H1 (cell line): ENCODE measurements at regions not wholly inside any gene's neighbourhood (a gene's known extent, or its start where the extent isn't known, plus 50 kb on each side); places are given as distances from the start of the nearest gene placed in this dataset.

Experiments used
- CTCF ChIA-PET: fragments of 300-600 bp; sonication (Branson Sonifier 250); formaldehyde crosslinking; loops from one replicate; lab custom pipeline; 2021; ENCODE audit not compliant: partially characterized antibody; lab: Charles Lee
- POLR2A ChIA-PET: fragments of 300-600 bp; sonication (Branson Sonifier 250); formaldehyde crosslinking; loops from one replicate; lab custom pipeline; 2021; ENCODE audit warnings: inconsistent platforms; ENCODE audit not compliant: partially characterized antibody; lab: Charles Lee
- DNase-seq, 2 experiments: peaks; one replicate each; pipeline versions ENCODE4 v3.0.0 to v3.0.0-alpha.2; 2010 to 2022; ENCODE audit warnings: low spot score in 2 of 2, low read depth in 1 of 2, mixed read lengths in 1 of 2
- FAIRE-seq: peaks from 2 replicates; lab custom pipeline; 2011; peaks lifted over from hg19 to GRCh38; lab: Jason Lieb, UNC
- H2AFZ ChIP-seq: 2 replicates; pipeline ENCODE4 v1.8.1; 2012; ENCODE audit warnings: low read length, inconsistent platforms
- H2AK5ac ChIP-seq: 2 replicates; pipeline ENCODE4 v1.6.1; 2013; ENCODE audit warnings: low read depth, low read length
- H2BK120ac ChIP-seq: replicated peaks from 2 replicates; pipeline ENCODE3; 2013; ENCODE audit warnings: low read depth, low read length, inconsistent platforms
- H2BK12ac ChIP-seq: 2 replicates; pipeline ENCODE4 v1.6.1; 2013; ENCODE audit warnings: low read depth, low read length
- H2BK15ac ChIP-seq: 2 replicates; pipeline ENCODE4 v1.6.1; 2013; ENCODE audit warnings: low read length
- H2BK20ac ChIP-seq: 2 replicates; pipeline ENCODE4 v1.6.1; 2013; ENCODE audit warnings: low read length
- H2BK5ac ChIP-seq: 2 replicates; pipeline ENCODE4 v1.6.1; 2013; ENCODE audit warnings: low read depth, low read length
- H3K14ac ChIP-seq: 2 replicates; pipeline ENCODE4 v1.6.1; 2013; ENCODE audit warnings: inconsistent platforms; ENCODE audit not compliant: insufficient read length
- H3K18ac ChIP-seq: 2 replicates; pipeline ENCODE4 v1.6.1; 2013; ENCODE audit warnings: low read length; ENCODE audit errors: extremely low read depth
- H3K23ac ChIP-seq: 2 replicates; pipeline ENCODE4 v1.6.1; 2013; ENCODE audit warnings: inconsistent platforms; ENCODE audit not compliant: insufficient read length
- H3K23me2 ChIP-seq: 2 replicates; pipeline ENCODE4 v1.6.1; 2013; ENCODE audit warnings: low read depth, low read length
- H3K27ac ChIP-seq: 2 replicates; pipeline ENCODE4 v1.6.1; 2011; ENCODE audit warnings: low read depth, low read length, inconsistent platforms
- H3K27me3 ChIP-seq, 4 experiments: replicated peaks in 1 of 4; 1 replicate in 1 of 4; 2 replicates in 3 of 4; pipeline versions ENCODE4 v1.6.1 to v1.8.1; 2011 to 2013; ENCODE audit warnings: low read length in 3 of 4, mild to moderate bottlenecking in 3 of 4, inconsistent platforms in 2 of 4, mixed read lengths in 2 of 4, moderate library complexity in 1 of 4; ENCODE audit not compliant: control insufficient read depth in 3 of 4, insufficient read depth in 3 of 4; ENCODE audit errors: extremely low read depth in 1 of 4
- H3K36me3 ChIP-seq, 4 experiments: 2 replicates each; pipeline versions ENCODE4 v1.6.1 to v1.8.1; 2011 to 2013; ENCODE audit warnings: mild to moderate bottlenecking in 4 of 4, low read length in 3 of 4, moderate library complexity in 2 of 4, control low read depth in 1 of 4, inconsistent platforms in 1 of 4; ENCODE audit not compliant: insufficient read depth in 4 of 4, control insufficient read depth in 2 of 4
- H3K4ac ChIP-seq: replicated peaks from 2 replicates; pipeline ENCODE3; 2013; ENCODE audit warnings: low read length, low read depth, mixed read lengths, inconsistent platforms; ENCODE audit not compliant: insufficient read length
- H3K4me1 ChIP-seq, 4 experiments: replicated peaks in 1 of 4; 1 replicate in 1 of 4; 2 replicates in 3 of 4; pipeline versions ENCODE4 v1.6.1 to v1.8.1; 2011 to 2013; ENCODE audit warnings: low read length in 3 of 4, inconsistent platforms in 2 of 4, mixed read lengths in 1 of 4; ENCODE audit not compliant: insufficient read depth in 4 of 4, control insufficient read depth in 3 of 4
- H3K4me2 ChIP-seq, 2 experiments: 2 replicates each; pipeline versions ENCODE4 v1.6.1 to v1.8.1; 2011 to 2013; ENCODE audit warnings: low read depth in 2 of 2, low read length in 2 of 2, control low read depth in 1 of 2, inconsistent platforms in 1 of 2, mild to moderate bottlenecking in 1 of 2; ENCODE audit not compliant: insufficient read depth in 1 of 2
- H3K4me3 ChIP-seq, 4 experiments: fragments of 200-600, 300-600 bp in 1 of 4; sonication (generic), shearing (Covaris generic), sonication (Bioruptor Twin) in 1 of 4; 2 replicates each; pipeline versions ENCODE4 v1.5.1 to v1.8.1; 2011 to 2016; ENCODE audit warnings: low read length in 4 of 4, low read depth in 3 of 4, control low read depth in 2 of 4, inconsistent platforms in 2 of 4, mild to moderate bottlenecking in 2 of 4, mixed read lengths in 1 of 4, moderate library complexity in 1 of 4; ENCODE audit not compliant: insufficient read depth in 2 of 4; ENCODE audit errors: extremely low read depth in 1 of 4
- H3K56ac ChIP-seq: replicated peaks from 2 replicates; pipeline ENCODE3; 2013; ENCODE audit warnings: low read depth, mild to moderate bottlenecking, mixed read lengths, low read length, inconsistent platforms; ENCODE audit not compliant: insufficient read length
- H3K79me1 ChIP-seq: 2 replicates; pipeline ENCODE4 v1.6.1; 2013; ENCODE audit warnings: low read depth, low read length, control low read depth
- H3K79me2 ChIP-seq, 2 experiments: 2 replicates each; pipeline versions ENCODE4 v1.6.1 to v1.8.1; 2012 to 2013; ENCODE audit warnings: low read length in 2 of 2, mild to moderate bottlenecking in 2 of 2, inconsistent platforms in 1 of 2; ENCODE audit not compliant: insufficient read depth in 2 of 2, control insufficient read depth in 1 of 2
- H3K9ac ChIP-seq, 4 experiments: replicated peaks in 1 of 4; 1 replicate in 1 of 4; 2 replicates in 3 of 4; pipeline versions ENCODE4 v1.6.1 to v1.8.1; 2011 to 2013; ENCODE audit warnings: low read depth in 3 of 4, low read length in 3 of 4, control low read depth in 2 of 4, mild to moderate bottlenecking in 2 of 4, moderate library complexity in 2 of 4, inconsistent platforms in 1 of 4; ENCODE audit errors: extremely low read depth in 1 of 4
- H3K9me3 ChIP-seq, 2 experiments: 2 replicates each; pipeline versions ENCODE4 v1.6.1 to v1.8.1; 2012 to 2013; ENCODE audit warnings: mild to moderate bottlenecking in 2 of 2, moderate library complexity in 2 of 2, control low read depth in 1 of 2, inconsistent platforms in 1 of 2, low read depth in 1 of 2, low read length in 1 of 2, mixed read lengths in 1 of 2; ENCODE audit not compliant: insufficient read depth in 2 of 2
- H4K20me1 ChIP-seq, 2 experiments: replicated peaks in 1 of 2; 2 replicates each; pipeline versions ENCODE3 to v1.8.1; 2011 to 2013; ENCODE audit warnings: inconsistent platforms in 2 of 2, low read length in 2 of 2, mild to moderate bottlenecking in 1 of 2; ENCODE audit not compliant: insufficient read depth in 2 of 2, control insufficient read depth in 1 of 2
- H4K5ac ChIP-seq: 2 replicates; pipeline ENCODE4 v1.6.1; 2013; ENCODE audit warnings: low read length, low read depth, mixed read lengths, inconsistent platforms; ENCODE audit not compliant: insufficient read length
- H4K8ac ChIP-seq: 2 replicates; pipeline ENCODE4 v1.8.0; 2013; ENCODE audit warnings: mild to moderate bottlenecking, moderate library complexity, low read length, inconsistent platforms; ENCODE audit not compliant: insufficient read depth; ENCODE audit errors: extremely low read depth
- H4K91ac ChIP-seq: replicated peaks from 2 replicates; pipeline ENCODE3; 2013; ENCODE audit warnings: low read length, mixed read lengths, inconsistent platforms; ENCODE audit not compliant: insufficient read length
- CHD2 ChIP-seq: IDR thresholded peaks from 2 replicates; pipeline ENCODE4 v1.6.1; 2012; ENCODE audit warnings: low read length, improper control_type of control experiment
- KDM1A ChIP-seq: fragments of 200-600, 300-600 bp; sonication (generic); IDR thresholded peaks from 2 replicates; pipeline ENCODE4 v1.7.1; 2016; ENCODE audit warnings: mild to moderate bottlenecking, low read length, borderline replicate concordance
- RAD21 ChIP-seq, 2 experiments: IDR thresholded peaks in 1 of 2; conservative IDR thresholded peaks in 1 of 2; 2 replicates each; pipeline ENCODE4 v1.6.1; 2011; ENCODE audit warnings: low read depth in 2 of 2, low read length in 2 of 2, improper control_type of control experiment in 1 of 2, inconsistent platforms in 1 of 2, mild to moderate bottlenecking in 1 of 2, moderate library complexity in 1 of 2
- RBBP5 ChIP-seq: IDR thresholded peaks from 2 replicates; pipeline ENCODE4 v1.7.1; 2012; ENCODE audit warnings: low read depth, mild to moderate bottlenecking, inconsistent platforms, low read length, moderate library complexity, borderline replicate concordance
- SIRT6 ChIP-seq: IDR thresholded peaks from one replicate; pipeline ENCODE4 v1.7.1; 2012; ENCODE audit warnings: low read length, inconsistent platforms
- SP4 ChIP-seq: IDR thresholded peaks from 2 replicates; pipeline ENCODE4 v1.6.1; 2012; ENCODE audit warnings: low read length, inconsistent platforms
- SRF ChIP-seq: IDR thresholded peaks from 2 replicates; pipeline ENCODE4 v1.6.1; 2011; ENCODE audit warnings: mild to moderate bottlenecking, low read depth, low read length, moderate library complexity
- TBP ChIP-seq: IDR thresholded peaks from 2 replicates; pipeline ENCODE4 v1.6.1; 2011; ENCODE audit warnings: low read depth, low read length, improper control_type of control experiment
- TCF12 ChIP-seq: IDR thresholded peaks from 2 replicates; pipeline ENCODE4 v1.6.1; 2011; ENCODE audit warnings: low read depth, mild to moderate bottlenecking, low read length
- USF2 ChIP-seq: IDR thresholded peaks from 2 replicates; pipeline ENCODE4 v1.6.1; 2011; ENCODE audit warnings: low read length, improper control_type of control experiment
- WGBS, 2 experiments: shearing (Covaris generic) in 1 of 2; methylation state at CpG; one replicate each; pipeline versions ENCODE4 v1.1.6 to v1.1.7; 2013 to 2015; ENCODE audit warnings: low lambda C conversion rate in 2 of 2, mixed read lengths in 2 of 2, inconsistent platforms in 1 of 2, low coverage in 1 of 2, missing lambda C conversion rate in 1 of 2; ENCODE audit not compliant: insufficient replicate concordance in 2 of 2, insufficient coverage in 1 of 2, insufficient read length in 1 of 2; ENCODE audit errors: extremely low coverage in 1 of 2, missing lambda C conversion rate in 1 of 2; 5-methylcytosine and 5-hydroxymethylcytosine counted together

- Histone ChIP-seq H3K4me3 (no peak overlapping the region), H2BK15ac (no peak overlapping the region)
Observed at GRCh38 chr9:11235061-11235460, 622.3 kb upstream of the PTPRD start.

More at GRCh38 chr9:11235061-11235460, 622.3 kb upstream of the PTPRD start:
- Histone ChIP-seq H3K27ac (no peak overlapping the region), H4K5ac (no peak overlapping the region), H3K23ac (no peak overlapping the region), H3K9ac (no peak overlapping the region), H3K14ac (no peak overlapping the region), H2BK5ac (no peak overlapping the region), H2AFZ (no peak overlapping the region), H3K79me2 (no peaks in the 10 kb centered on the region), H3K56ac (no peak overlapping the region), H3K23me2 (no peaks in the 10 kb centered on the region), H3K9me3 (no peaks in the 10 kb centered on the region), H3K4me2 (no peak overlapping the region), H4K8ac (no peak overlapping the region), H2BK120ac (no peak overlapping the region), H3K4ac (no peak overlapping the region), H3K18ac (no peak overlapping the region), H2BK20ac (no peak overlapping the region), H4K20me1 (no peaks in the 10 kb centered on the region), H2BK12ac (no peak overlapping the region), H4K91ac (no peak overlapping the region), H2AK5ac (no peak overlapping the region), H3K79me1 (no peaks in the 10 kb centered on the region), H3K27me3 (no peaks in the 10 kb centered on the region), H3K4me1 (no peaks in the 10 kb centered on the region), H3K36me3 (no peaks in the 10 kb centered on the region)
- FAIRE-seq, result no peak
- POLR2A ChIA-PET, result no interaction called here
- CTCF ChIA-PET, result no interaction called here
- TF ChIP-seq SP4 (no peak), RBBP5 (no peak), SRF (no peak), KDM1A (no peak), TCF12 (no peak), RAD21 (IDR thresholded peaks at IDR 0.05 in 1 of 2, conservative IDR thresholded peaks at IDR 0.05 in 1 of 2; ENCODE audit: low read depth in 2 of 2, low read length in 2 of 2) (no peak), USF2 (no peak), CHD2 (no peak), SIRT6 (no peak), TBP (no peak)
- WGBS, 2 experiments, result 92% methylated on average over 2 of the region's 2 CpGs; no CpG with 5 or more reads in 1 of the 2 experiments
- no peak for DNase-seq
